DLD1 (cell line): ENCODE measurements at regions not wholly inside any gene's neighbourhood (a gene's known extent, or its start where the extent isn't known, plus 50 kb on each side); places are given as distances from the start of the nearest gene placed in this dataset.

ENCODE experiments used
- in situ Hi-C: cut with HindIII; loops from 2 replicates; pipeline ENCODE4 v1.10.0; 2017; ENCODE audit warnings: low sequenced_read_pairs

DNA sequence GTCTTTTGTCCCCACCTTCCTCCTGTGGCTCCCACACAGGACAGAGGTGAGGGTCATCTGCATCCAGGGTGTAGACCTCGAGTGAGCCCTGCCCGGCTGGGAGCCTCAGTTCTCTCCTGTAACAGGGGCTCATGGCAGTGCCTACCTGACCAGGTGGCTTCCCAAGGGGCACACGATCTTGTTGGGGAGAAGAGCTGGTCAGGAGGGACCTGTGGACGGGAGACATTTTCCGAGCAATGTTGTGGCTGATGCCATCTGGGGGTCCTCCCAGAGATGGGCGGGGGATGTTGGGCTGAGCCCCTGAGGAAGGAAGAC, 51.9 kb downstream of the CEBPB start:
- in situ Hi-C loops: loop anchor here (10.0 kb wide), 1 partner anchor 82 kb away; no protein-coding TSS in a partner anchor

DNA sequence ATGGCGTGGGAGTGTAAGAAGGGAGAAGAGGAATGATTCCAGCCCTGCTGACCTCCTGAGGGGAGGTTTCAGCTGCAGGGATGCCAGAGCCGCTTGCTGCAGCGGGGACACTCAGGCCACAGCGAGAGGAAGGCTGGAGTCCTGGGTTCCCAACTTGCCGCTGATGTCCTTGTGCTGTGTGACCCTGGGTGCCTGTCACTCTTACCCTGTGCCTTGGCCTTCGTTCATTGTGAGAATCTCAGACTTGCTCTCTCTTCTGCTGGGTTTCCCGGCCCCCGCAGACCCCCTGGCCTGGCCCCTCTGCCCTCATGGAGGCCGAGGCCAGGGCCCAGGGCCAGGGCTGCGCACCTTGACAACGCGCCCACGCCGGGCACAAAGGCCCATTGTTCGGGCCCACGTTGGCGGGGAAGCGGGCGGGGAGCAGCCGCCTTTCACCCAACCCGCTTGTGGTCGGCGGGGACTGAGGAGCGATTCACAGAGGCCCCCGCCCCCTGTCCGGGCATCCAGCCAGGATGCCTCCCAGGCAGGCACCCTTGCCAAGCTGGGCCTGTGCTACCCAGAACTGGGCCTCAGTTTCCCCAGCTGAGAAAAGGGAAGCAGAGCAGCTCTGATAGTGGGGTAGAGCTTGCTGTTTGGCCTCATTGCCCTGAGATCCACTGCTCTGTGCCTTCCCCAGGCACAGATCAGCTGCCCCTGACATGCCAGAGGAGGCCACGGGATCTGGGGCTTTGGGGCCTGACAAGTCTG, 52.4 kb downstream of the CEBPB start:
- in situ Hi-C loops: loop anchor here (10.0 kb wide), 1 partner anchor 82 kb away; no protein-coding TSS in a partner anchor

DNA sequence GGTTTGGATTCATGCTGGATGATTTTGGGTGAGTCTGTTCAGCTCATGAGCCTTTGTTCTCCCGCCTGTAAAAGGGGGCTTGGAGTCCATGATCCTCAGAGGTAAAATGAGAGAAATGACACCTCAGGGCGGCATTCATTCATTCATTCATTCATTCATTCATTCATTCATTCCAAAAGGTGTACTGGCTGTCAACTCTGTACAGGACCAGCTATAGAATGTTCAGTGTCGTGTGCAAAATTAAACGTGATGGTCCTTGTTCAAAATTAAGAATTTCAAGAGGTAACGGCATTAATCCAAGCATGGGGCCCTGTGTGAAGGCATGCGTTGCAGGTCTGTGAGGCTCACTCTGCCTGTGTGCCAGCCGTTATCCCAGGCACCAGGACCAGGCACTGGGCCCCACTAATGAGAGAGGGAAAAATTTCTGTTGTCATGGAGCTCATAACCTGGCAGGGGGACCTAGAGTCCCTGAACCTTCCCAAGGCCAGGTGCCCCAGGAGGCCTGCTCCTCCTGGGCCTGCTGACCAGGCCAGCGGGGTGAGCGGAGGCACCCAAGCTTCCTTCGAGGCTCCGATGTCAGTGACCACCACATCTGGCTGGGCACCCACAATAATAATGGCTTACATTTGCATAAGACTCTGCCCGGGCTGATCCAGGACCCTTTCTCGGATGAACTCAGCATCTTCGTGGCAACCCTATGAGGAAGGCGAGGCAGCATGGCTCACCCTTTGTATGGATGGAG, 53.2 kb downstream of the CEBPB start:
- in situ Hi-C loops: loop anchor here (10.0 kb wide), 1 partner anchor 81 kb away; no protein-coding TSS in a partner anchor

DNA sequence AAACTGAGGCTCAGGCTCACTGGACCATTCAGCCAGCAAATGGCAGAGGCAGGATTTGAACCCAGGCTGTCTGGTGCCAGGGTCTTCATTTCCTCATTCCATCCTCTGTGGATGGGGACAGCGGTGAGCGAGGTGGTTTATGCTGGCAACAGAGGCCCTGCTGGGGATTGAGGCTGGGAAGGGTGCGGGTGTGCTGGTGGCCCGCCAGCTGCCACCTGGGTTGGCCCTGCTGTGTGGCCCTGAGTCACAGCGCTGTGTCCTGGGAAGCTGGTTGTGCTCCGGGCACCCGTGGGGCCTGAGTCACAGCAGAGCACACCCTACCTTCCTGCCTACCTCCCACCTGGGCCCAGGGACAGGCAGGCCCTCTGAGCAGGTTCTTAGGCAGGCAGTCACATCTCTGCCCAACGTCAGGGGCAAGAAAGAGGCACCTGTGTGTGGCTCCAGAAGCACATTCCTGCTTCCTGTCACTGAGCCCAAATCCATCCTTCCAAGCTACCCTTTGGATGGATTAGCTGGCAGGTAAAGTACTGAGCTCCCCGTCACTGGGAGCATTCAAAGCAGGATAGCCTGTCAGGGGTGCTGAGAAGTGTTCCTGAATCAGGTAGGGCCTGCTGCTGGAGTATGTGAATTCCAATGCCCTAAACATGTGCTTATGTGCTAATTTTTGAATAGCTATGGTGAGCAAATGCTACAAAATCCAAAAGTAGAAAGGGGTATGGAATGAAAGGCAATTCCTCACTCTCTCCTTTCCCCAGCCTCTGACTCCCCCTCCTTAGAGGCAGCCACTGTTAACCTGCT, 53.9 kb downstream of the CEBPB start:
- in situ Hi-C loops: loop anchor here (10.0 kb wide), 1 partner anchor 80 kb away; no protein-coding TSS in a partner anchor

GRCh38 chr20:50245498-50246366, 55.1 kb downstream of the CEBPB start:
- in situ Hi-C loops: loop anchor here (10.0 kb wide), 1 partner anchor 79 kb away; no protein-coding TSS in a partner anchor

DNA sequence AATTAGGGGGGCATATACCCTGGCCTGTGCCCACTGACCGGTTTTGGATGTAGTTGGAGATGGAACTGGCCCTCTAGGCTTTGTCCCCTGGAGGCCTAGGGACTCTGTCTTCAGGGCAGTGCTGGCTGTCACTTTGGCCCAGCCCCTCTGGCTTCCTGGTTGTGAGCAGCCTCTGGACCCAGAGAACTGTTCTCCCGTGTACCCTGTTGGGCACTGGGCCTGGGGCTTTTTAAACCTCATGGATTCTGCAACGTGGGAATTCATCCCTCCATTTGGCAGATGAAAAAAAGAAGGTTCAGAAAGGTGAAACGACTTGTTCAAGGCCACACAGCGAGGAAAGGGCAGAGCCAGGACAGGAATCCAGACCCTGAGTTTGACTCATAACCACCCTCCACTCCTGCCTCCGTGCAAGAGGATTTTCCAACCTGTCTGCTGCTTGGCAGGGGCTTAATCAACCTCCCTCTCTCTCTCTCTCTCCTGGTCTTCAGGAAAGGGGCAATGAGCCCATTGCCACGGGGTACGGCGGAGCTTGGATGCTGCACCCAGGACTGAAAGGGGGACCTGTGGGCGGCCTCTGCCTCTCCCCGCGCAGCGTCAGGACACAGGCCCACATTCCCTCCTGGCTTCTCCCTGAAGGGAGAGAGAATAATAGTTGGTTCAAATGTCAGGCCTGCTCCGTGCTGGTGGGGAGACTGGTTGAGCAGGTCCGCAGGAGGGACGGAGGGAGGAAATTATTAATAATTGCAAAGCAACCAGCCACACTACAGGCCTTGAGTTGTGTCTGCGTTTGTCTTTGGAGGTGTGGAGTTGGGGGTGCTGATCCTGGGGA, 56.0 kb downstream of the CEBPB start:
- in situ Hi-C loops: loop anchor here (10.0 kb wide), 1 partner anchor 78 kb away; no protein-coding TSS in a partner anchor

- in situ Hi-C loops: loop anchor here (10.0 kb wide), 1 partner anchor 77 kb away; no protein-coding TSS in a partner anchor
Observed at GRCh38 chr20:50247196-50248094, 56.8 kb downstream of the CEBPB start.

- in situ Hi-C loops: loop anchor here (10.0 kb wide), 1 partner anchor 77 kb away; no protein-coding TSS in a partner anchor
Observed at GRCh38 chr20:50248104-50248641, 57.5 kb downstream of the CEBPB start.

- in situ Hi-C loops: loop anchor here (10.0 kb wide), 1 partner anchor 75 kb away; no protein-coding TSS in a partner anchor
Observed at GRCh38 chr20:50249447-50250388, 59.1 kb downstream of the CEBPB start.

GRCh38 chr20:50250679-50251382, 60.2 kb downstream of the CEBPB start:
- in situ Hi-C loops: no loop called here

DNA sequence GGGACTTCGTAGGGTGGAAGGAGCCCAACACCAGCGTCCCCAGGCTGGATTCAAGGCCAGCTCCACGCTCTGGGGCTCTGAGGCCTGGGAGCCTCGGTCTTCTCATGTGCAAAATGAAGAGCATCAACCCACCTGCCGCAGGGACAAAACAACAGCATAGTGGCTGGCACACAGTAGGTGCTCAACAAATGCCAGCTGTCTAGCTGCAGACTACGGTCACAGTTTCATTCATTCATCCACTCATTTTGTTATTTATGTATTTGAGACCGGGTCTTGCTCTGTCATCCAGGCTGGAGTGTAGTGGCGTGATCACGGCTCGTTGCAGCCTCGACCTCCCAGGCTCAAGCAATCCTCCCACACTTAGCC, 60.7 kb downstream of the CEBPB start:
- in situ Hi-C loops: no loop called here

GRCh38 chr20:50251992-50252511, 61.4 kb downstream of the CEBPB start:
- in situ Hi-C loops: no loop called here

DNA sequence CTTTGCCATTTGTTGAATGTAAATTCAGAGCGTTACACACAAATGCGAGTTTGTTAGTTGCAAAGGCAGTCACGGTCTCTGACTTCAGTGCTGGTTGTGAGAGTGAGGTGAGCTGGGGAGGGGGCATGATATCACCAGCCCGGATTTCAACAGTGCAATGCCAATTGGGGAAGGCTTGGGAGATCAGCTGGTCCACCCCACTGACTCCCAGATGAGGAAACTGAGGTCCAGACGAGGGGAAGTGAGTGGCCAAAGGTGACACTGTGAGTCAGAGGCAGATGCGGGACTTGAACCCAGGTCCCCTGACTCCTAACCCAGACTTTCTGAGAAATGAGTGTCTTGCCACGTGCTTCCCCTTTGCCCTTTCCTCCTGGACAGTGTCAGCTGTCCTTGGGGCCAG, 62.1 kb downstream of the CEBPB start:
- in situ Hi-C loops: no loop called here

GRCh38 chr20:50253101-50253500, 62.5 kb downstream of the CEBPB start:
- in situ Hi-C loops: no loop called here

GRCh38 chr20:50254466-50255079, 63.9 kb downstream of the CEBPB start:
- in situ Hi-C loops: no loop called here

GRCh38 chr20:50256577-50256976, 65.9 kb downstream of the CEBPB start:
- in situ Hi-C loops: no loop called here
